ENCODE measurements at regions not wholly inside any gene's neighbourhood (a gene's known extent, or its start where the extent isn't known, plus 50 kb on each side); places are given as distances from the start of the nearest gene placed in this dataset.

DNA sequence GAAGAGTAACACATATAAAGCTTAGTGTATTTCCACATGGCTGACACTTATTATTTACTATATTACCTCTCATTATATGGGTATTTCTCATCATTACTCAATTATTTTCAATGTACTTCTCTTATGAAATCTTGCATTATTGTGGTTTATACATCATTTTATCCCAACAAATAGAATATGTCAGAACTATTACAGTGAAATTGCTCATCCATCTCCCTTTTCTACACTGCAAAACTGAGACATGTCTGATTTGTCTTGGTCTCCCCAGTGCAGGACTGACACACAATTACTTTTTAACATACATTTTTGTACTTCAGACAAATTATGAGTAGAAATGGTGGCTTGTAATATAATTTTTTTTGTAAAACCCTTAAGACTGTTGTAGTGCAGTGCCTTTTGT lies 600.9 kb downstream of the PLCL1 start:
- H3K36me3 ChIP-seq (ENCODE audit: insufficient read depth, low read length) = no peaks in the 10 kb centered on the region
- CTCF ChIA-PET = no interaction called here
- Mint-ChIP-seq H3K36me3 (ENCODE audit: low read depth) (no peaks in the 10 kb centered on the region), H3K9me3 (no peaks in the 10 kb centered on the region), H3K4me1 (ENCODE audit: low read depth) (no peaks in the 10 kb centered on the region), H3K4me3 (no peak overlapping the region), H3K27me3 (peaks cover 20% of the 10 kb centered on the region), H3K27ac (no peak overlapping the region)
- no peaks in the 10 kb centered on the region for H3K9me3 ChIP-seq (ENCODE audit: control insufficient read depth in 1 of 2, insufficient read depth in 1 of 2, low read length in 2 of 2)
- intact Hi-C loops (cut with DNase I, micrococcal nuclease) = no loop called here
- TF ChIP-seq, protein P1, sequence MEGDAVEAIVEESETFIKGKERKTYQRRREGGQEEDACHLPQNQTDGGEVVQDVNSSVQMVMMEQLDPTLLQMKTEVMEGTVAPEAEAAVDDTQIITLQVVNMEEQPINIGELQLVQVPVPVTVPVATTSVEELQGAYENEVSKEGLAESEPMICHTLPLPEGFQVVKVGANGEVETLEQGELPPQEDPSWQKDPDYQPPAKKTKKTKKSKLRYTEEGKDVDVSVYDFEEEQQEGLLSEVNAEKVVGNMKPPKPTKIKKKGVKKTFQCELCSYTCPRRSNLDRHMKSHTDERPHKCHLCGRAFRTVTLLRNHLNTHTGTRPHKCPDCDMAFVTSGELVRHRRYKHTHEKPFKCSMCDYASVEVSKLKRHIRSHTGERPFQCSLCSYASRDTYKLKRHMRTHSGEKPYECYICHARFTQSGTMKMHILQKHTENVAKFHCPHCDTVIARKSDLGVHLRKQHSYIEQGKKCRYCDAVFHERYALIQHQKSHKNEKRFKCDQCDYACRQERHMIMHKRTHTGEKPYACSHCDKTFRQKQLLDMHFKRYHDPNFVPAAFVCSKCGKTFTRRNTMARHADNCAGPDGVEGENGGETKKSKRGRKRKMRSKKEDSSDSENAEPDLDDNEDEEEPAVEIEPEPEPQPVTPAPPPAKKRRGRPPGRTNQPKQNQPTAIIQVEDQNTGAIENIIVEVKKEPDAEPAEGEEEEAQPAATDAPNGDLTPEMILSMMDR (IDR thresholded peaks at IDR 0.05) = no peak
- H3K27ac ChIP-seq (ENCODE audit: low read depth in 1 of 2, low read length in 2 of 2) = no peak overlapping the region
- POLR2A ChIA-PET = no interaction called here
- H3K4me3 ChIP-seq (ENCODE audit: low read length) = no peak overlapping the region
- ATAC-seq (ENCODE audit: poor library complexity) (no peak), DNase-seq (no peak)
- no peaks in the 10 kb centered on the region for H3K27me3 ChIP-seq (ENCODE audit: control insufficient read depth in 1 of 2, insufficient read depth in 2 of 2, low read length in 2 of 2)
- H3K4me1 ChIP-seq (ENCODE audit: insufficient read depth, low read length) = no peaks in the 10 kb centered on the region

DNA sequence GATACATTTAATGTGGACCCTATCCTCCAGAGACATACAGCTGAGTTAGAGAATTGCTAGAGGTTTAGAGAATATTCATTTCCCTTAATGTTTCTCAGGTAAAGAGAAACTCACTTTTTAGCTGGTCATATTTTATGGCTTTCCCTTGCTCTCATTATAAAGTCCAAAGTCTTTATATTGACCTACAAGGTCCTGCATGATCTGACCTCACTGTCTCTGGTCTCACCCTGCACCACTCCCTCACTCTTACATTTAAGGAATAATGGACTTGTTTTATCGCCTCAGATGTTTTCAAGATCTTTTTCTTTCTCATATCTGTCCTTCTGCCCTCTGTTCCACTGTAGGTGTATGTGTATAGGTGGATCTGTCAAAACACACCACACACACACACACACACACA lies 597.3 kb downstream of the PLCL1 start:
- Mint-ChIP-seq H3K4me3 (no peak overlapping the region), H3K9me3 (no peaks in the 10 kb centered on the region), H3K36me3 (ENCODE audit: low read depth) (no peaks in the 10 kb centered on the region), H3K27me3 (peaks cover 15% of the 10 kb centered on the region), H3K4me1 (ENCODE audit: low read depth) (no peaks in the 10 kb centered on the region), H3K27ac (no peak overlapping the region)
- no peaks in the 10 kb centered on the region for H3K4me1 ChIP-seq (ENCODE audit: insufficient read depth, low read length)
- CTCF ChIA-PET = no interaction called here
- H3K27ac ChIP-seq (ENCODE audit: low read depth in 1 of 2, low read length in 2 of 2) = no peak overlapping the region
- no peaks in the 10 kb centered on the region for H3K27me3 ChIP-seq (ENCODE audit: control insufficient read depth in 1 of 2, insufficient read depth in 2 of 2, low read length in 2 of 2)
- TF ChIP-seq, protein P1 (IDR thresholded peaks at IDR 0.05) = no peak
- DNase-seq = no peak
- H3K4me3 ChIP-seq (ENCODE audit: low read length) = no peak overlapping the region
- ATAC-seq (ENCODE audit: poor library complexity) = no peak
- intact Hi-C loops (cut with DNase I, micrococcal nuclease) = no loop called here
- H3K9me3 ChIP-seq (ENCODE audit: control insufficient read depth in 1 of 2, insufficient read depth in 1 of 2, low read length in 2 of 2) = no peaks in the 10 kb centered on the region
- POLR2A ChIA-PET = no interaction called here
- H3K36me3 ChIP-seq (ENCODE audit: insufficient read depth, low read length) = no peaks in the 10 kb centered on the region

DNA sequence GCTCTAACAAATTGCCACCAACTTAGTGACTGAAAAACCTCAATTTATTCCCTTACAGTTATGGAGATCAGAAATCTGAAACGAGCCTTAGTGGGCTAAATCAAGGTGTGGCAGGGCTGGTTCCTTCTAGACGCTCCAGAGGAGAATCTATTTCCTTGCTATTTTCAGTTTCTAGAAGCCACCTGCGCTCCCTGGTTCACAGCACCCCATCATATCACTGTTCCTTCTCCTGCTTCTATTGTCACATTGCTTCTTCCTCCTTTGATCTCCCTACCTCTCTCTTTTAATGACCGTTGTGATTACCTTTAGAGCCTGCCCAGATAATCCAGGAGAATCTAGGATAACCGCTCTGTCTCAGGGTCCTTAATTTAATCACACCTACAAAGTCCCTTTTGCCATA lies 596.6 kb downstream of the PLCL1 start:
- Histone ChIP-seq H3K27me3 (ENCODE audit: control insufficient read depth in 1 of 2, insufficient read depth in 2 of 2, low read length in 2 of 2) (no peaks in the 10 kb centered on the region), H3K27ac (ENCODE audit: low read depth in 1 of 2, low read length in 2 of 2) (no peak overlapping the region), H3K4me3 (ENCODE audit: low read length) (no peak overlapping the region), H3K4me1 (ENCODE audit: insufficient read depth, low read length) (no peaks in the 10 kb centered on the region), H3K36me3 (ENCODE audit: insufficient read depth, low read length) (no peaks in the 10 kb centered on the region), H3K9me3 (ENCODE audit: control insufficient read depth in 1 of 2, insufficient read depth in 1 of 2, low read length in 2 of 2) (no peaks in the 10 kb centered on the region)
- no peaks in the 10 kb centered on the region for H3K36me3 Mint-ChIP-seq (ENCODE audit: low read depth)
- CTCF ChIA-PET = no interaction called here
- ATAC-seq (ENCODE audit: poor library complexity) (no peak), DNase-seq (no peak)
- no peak overlapping the region for H3K27ac Mint-ChIP-seq
- no peaks in the 10 kb centered on the region for H3K4me1 Mint-ChIP-seq (ENCODE audit: low read depth)
- POLR2A ChIA-PET = no interaction called here
- peaks cover 20% of the 10 kb centered on the region for H3K27me3 Mint-ChIP-seq
- intact Hi-C loops (cut with DNase I, micrococcal nuclease) = no loop called here
- H3K4me3 Mint-ChIP-seq = no peak overlapping the region
- no peaks in the 10 kb centered on the region for H3K9me3 Mint-ChIP-seq
- TF ChIP-seq, protein P1 (IDR thresholded peaks at IDR 0.05) = no peak
